NCI-H187 (cell line): ENCODE measurements at regions not wholly inside any gene's neighbourhood (a gene's known extent, or its start where the extent isn't known, plus 50 kb on each side); places are given as distances from the start of the nearest gene placed in this dataset.
"Not testable (repeated sequence)": the region's sequence is repeated elsewhere in the genome, so short reads cannot be mapped to it uniquely, and the experiment has no call there.

ENCODE experiments used
- DNase-seq, 2 experiments: peaks; one replicate each; lab custom pipeline; 2025; lab: John Stamatoyannopoulos, UW

- no peak for DNase-seq
Measured at GRCh38 chr20:11677836-11678235, 239.9 kb upstream of the BTBD3 start.

GRCh38 chr20:11682285-11682684 is 235.4 kb upstream of the BTBD3 start:
- DNase-seq, result no peak

- no peak for DNase-seq
Measured at GRCh38 chr20:11686195-11686594, 231.5 kb upstream of the BTBD3 start.

GRCh38 chr20:11686820-11687543 is 230.7 kb upstream of the BTBD3 start:
- DNase-seq, result no peak

GRCh38 chr20:11687546-11688292 is 230.0 kb upstream of the BTBD3 start:
- DNase-seq, result no peak

GRCh38 chr20:11689262-11689661 is 228.4 kb upstream of the BTBD3 start:
- DNase-seq, result no peak

GRCh38 chr20:11691766-11692165 is 225.9 kb upstream of the BTBD3 start:
- DNase-seq, result no peak

GRCh38 chr20:11692567-11692966 is 225.1 kb upstream of the BTBD3 start:
- no peak for DNase-seq

GRCh38 chr20:11694467-11694866 is 223.2 kb upstream of the BTBD3 start:
- DNase-seq, result no peak

- no peak for DNase-seq
Measured at GRCh38 chr20:11697055-11697454, 220.6 kb upstream of the BTBD3 start.

- no peak for DNase-seq
Measured at GRCh38 chr20:11697646-11698045, 220.0 kb upstream of the BTBD3 start.

GRCh38 chr20:11698124-11698523 is 219.6 kb upstream of the BTBD3 start:
- DNase-seq, result no peak

- no peak for DNase-seq
Measured at GRCh38 chr20:11700831-11701230, 216.9 kb upstream of the BTBD3 start.

GRCh38 chr20:11702721-11703518 is 214.8 kb upstream of the BTBD3 start:
- no peak for DNase-seq

- no peak for DNase-seq
Measured at GRCh38 chr20:11705512-11705911, 212.2 kb upstream of the BTBD3 start.

- DNase-seq, result not testable (repeated sequence)
Measured at GRCh38 chr20:11708223-11708622, 209.5 kb upstream of the BTBD3 start.

GRCh38 chr20:11711214-11711613 is 206.5 kb upstream of the BTBD3 start:
- no peak for DNase-seq

GRCh38 chr20:11712639-11713160 is 205.0 kb upstream of the BTBD3 start:
- DNase-seq, result no peak

GRCh38 chr20:11714886-11715285 is 202.8 kb upstream of the BTBD3 start:
- DNase-seq, result no peak

- no peak for DNase-seq
Measured at GRCh38 chr20:11716239-11716944, 201.3 kb upstream of the BTBD3 start.

- no peak for DNase-seq
Measured at GRCh38 chr20:11716945-11717248, 200.8 kb upstream of the BTBD3 start.

- DNase-seq, result no peak
Measured at GRCh38 chr20:11717562-11717961, 200.1 kb upstream of the BTBD3 start.
